PC-3 (cell line): ENCODE measurements at regions not wholly inside any gene's neighbourhood (a gene's known extent, or its start where the extent isn't known, plus 50 kb on each side); places are given as distances from the start of the nearest gene placed in this dataset.
A peak's percentile ranks its signal among the peaks of the same experiment; 100 is the strongest.

ENCODE experiments used
- ATAC-seq: fragments of 200-7000 bp; cut with Tn5 transposase; 2 replicates; pipeline ENCODE4 v1.9.1; 2020; ENCODE audit warnings: mild to moderate bottlenecking, moderate library complexity
- BruUV-seq: library from RNA; stranded (reverse); fragments of 400-500 nt; replicated peaks from 2 replicates; lab custom pipeline; 2021; lab: Mats Ljungman, UMichigan
- CTCF ChIA-PET: fragments of 300-600 bp; sonication (Branson Sonifier 250); formaldehyde crosslinking; loops from one replicate; lab custom pipeline; 2022; ENCODE audit warnings: antibody characterized with exemption; lab: Charles Lee
- POLR2A ChIA-PET: fragments of 300-600 bp; sonication (Branson Sonifier 250); formaldehyde crosslinking; loops from one replicate; lab custom pipeline; 2022; ENCODE audit warnings: antibody characterized with exemption; ENCODE audit not compliant: unreplicated experiment; lab: Charles Lee
- DNase-seq: peaks from one replicate; pipeline ENCODE4 v3.0.0-alpha.2; 2015
- H2AFZ ChIP-seq: fragments of 300-600 bp; sonication (generic); 2 replicates; pipeline ENCODE4 v1.6.0; 2016; ENCODE audit warnings: antibody characterized with exemption, low read length
- H3F3A ChIP-seq: fragments of 300-600 bp; sonication (generic); one replicate; pipeline ENCODE4 v1.6.0; 2017; ENCODE audit warnings: antibody characterized with exemption, low read length, control low read depth, mild to moderate bottlenecking; ENCODE audit not compliant: unreplicated experiment
- H3K27ac ChIP-seq: fragments of 300-600 bp; sonication (generic); 2 replicates; pipeline ENCODE4 v1.5.1; 2016; ENCODE audit warnings: mild to moderate bottlenecking, low read length
- H3K27me3 ChIP-seq: fragments of 300-600 bp; sonication (generic); 2 replicates; pipeline ENCODE4 v1.6.1; 2016; ENCODE audit warnings: low read length, mixed read lengths
- H3K36me3 ChIP-seq: fragments of 300-600 bp; sonication (generic); 2 replicates; pipeline ENCODE4 v1.6.1; 2016; ENCODE audit warnings: low read depth, mixed run types, low read length, mixed read lengths
- H3K4me1 ChIP-seq: fragments of 300-600 bp; sonication (generic); 2 replicates; pipeline ENCODE4 v1.5.1; 2016; ENCODE audit warnings: low read length; ENCODE audit not compliant: insufficient read depth
- H3K4me2 ChIP-seq: fragments of 300-600 bp; sonication (generic); 2 replicates; pipeline ENCODE4 v1.6.0; 2016; ENCODE audit warnings: low read length
- H3K4me3 ChIP-seq: fragments of 300-600 bp; sonication (generic); 2 replicates; pipeline ENCODE4 v1.5.1; 2016; ENCODE audit warnings: mild to moderate bottlenecking, low read length, mixed read lengths
- H3K79me2 ChIP-seq: fragments of 300-600 bp; sonication (generic); 2 replicates; pipeline ENCODE4 v1.6.1; 2017; ENCODE audit warnings: low read length, mixed read lengths
- H3K9ac ChIP-seq: fragments of 300-600 bp; sonication (generic); 2 replicates; pipeline ENCODE4 v1.6.0; 2016; ENCODE audit warnings: mild to moderate bottlenecking, low read length
- H3K9me2 ChIP-seq: fragments of 300-600 bp; sonication (generic); replicated peaks from 2 replicates; pipeline ENCODE4 v1.6.1; 2016; ENCODE audit warnings: mixed run types, low read length, mixed read lengths
- H3K9me3 ChIP-seq: fragments of 300-600 bp; sonication (generic); 2 replicates; pipeline ENCODE4 v1.6.1; 2016; ENCODE audit warnings: low read length, mixed read lengths
- H4K20me1 ChIP-seq: fragments of 300-600 bp; sonication (generic); 2 replicates; pipeline ENCODE4 v1.6.1; 2016; ENCODE audit warnings: low read length, mixed read lengths
- EZH2 ChIP-seq: fragments of 300-600 bp; sonication (generic); IDR thresholded peaks from one replicate; pipeline ENCODE4 v1.6.1; 2017; ENCODE audit warnings: antibody characterized with exemption, mild to moderate bottlenecking, low read length; ENCODE audit not compliant: unreplicated experiment
- EZH2phosphoT487 ChIP-seq: fragments of 300-600 bp; sonication (generic); IDR thresholded peaks from 2 replicates; pipeline ENCODE4 v1.6.1; 2018; ENCODE audit warnings: mild to moderate bottlenecking, antibody characterized with exemption, low read length, borderline replicate concordance
- intact Hi-C: fragments of 100-400 bp; cut with micrococcal nuclease; formaldehyde crosslinking; loops from 2 replicates; pipeline ENCODE4 v1.9.0; 2023
- TF ChIP-seq, protein P1 (sequence below): fragments of 300-600 bp; sonication (generic); conservative IDR thresholded peaks from 2 replicates; pipeline ENCODE4 v1.5.1; 2017; ENCODE audit warnings: antibody characterized with exemption, low read depth, mild to moderate bottlenecking, low read length

DNA sequence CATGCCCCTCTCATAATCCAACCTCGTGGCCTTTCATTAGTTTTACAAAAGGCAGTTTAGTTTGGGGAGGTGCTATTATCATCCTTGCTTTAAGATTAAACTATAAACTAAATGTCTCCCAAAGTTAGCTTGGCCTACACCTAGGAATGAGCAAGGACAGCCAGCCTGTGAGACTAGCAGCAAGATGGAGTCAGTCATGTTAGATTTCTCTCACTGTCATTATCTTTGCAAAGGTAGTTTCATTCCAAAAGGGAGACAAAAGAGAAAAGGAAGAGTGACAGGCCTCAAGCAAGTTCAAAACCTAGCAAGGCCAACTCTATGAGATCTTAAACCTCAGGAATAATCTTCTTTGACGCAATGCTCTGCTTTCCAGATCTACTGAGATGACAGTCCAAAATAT is 232.2 kb downstream of the UBE3D start:
- H3K27ac ChIP-seq: no peak overlapping the region
- TF ChIP-seq EZH2phosphoT487: no peak
- TF ChIP-seq, protein P1, sequence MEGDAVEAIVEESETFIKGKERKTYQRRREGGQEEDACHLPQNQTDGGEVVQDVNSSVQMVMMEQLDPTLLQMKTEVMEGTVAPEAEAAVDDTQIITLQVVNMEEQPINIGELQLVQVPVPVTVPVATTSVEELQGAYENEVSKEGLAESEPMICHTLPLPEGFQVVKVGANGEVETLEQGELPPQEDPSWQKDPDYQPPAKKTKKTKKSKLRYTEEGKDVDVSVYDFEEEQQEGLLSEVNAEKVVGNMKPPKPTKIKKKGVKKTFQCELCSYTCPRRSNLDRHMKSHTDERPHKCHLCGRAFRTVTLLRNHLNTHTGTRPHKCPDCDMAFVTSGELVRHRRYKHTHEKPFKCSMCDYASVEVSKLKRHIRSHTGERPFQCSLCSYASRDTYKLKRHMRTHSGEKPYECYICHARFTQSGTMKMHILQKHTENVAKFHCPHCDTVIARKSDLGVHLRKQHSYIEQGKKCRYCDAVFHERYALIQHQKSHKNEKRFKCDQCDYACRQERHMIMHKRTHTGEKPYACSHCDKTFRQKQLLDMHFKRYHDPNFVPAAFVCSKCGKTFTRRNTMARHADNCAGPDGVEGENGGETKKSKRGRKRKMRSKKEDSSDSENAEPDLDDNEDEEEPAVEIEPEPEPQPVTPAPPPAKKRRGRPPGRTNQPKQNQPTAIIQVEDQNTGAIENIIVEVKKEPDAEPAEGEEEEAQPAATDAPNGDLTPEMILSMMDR: no peak
- TF ChIP-seq EZH2: no peak
- ChIA-PET CTCF (no interaction called here), POLR2A (no interaction called here)
- H3K4me1 ChIP-seq: no peaks in the 10 kb centered on the region
- H3K4me3 ChIP-seq: no peak overlapping the region
- H3K9me3 ChIP-seq: no peaks in the 10 kb centered on the region
- BruUV-seq: no TSS peak
- no peaks in the 10 kb centered on the region for H3K9me2 ChIP-seq
- no peak for DNase-seq
- H2AFZ ChIP-seq: no peak overlapping the region
- no peak for ATAC-seq
- H3K4me2 ChIP-seq: no peak overlapping the region
- no peaks in the 10 kb centered on the region for H3F3A ChIP-seq
- intact Hi-C loops: no loop called here
- no peaks in the 10 kb centered on the region for H3K79me2 ChIP-seq
- H3K36me3 ChIP-seq: no peaks in the 10 kb centered on the region
- H3K27me3 ChIP-seq: no peaks in the 10 kb centered on the region
- H3K9ac ChIP-seq: no peak overlapping the region
- no peaks in the 10 kb centered on the region for H4K20me1 ChIP-seq

DNA sequence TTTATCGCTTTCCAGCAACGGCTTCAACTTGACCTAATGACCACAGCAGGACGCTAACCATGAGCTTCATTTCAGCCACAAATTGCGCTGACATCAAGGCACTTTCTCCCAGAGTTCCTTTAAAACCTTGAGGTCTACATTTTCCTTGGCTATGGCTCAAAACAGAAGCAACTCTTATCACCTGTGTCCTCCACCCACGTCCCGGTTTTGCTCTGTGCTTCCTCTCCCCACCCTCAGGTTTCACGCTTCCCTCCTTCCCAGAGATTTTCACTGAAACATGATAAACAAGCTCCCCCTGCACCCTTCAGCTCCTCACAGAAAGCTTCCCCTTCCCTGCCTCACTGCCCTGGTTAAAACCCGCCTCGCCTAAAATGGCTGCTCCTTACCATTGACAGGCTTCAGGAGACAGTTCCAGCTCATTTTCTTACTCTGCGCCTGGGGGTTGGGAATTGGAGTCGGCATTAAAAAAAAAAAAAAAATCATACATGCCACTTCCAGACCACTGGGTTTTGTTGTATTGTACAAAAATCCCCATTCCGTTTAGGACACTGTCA is 229.5 kb downstream of the UBE3D start:
- Histone ChIP-seq H3K27me3 (no peaks in the 10 kb centered on the region), H4K20me1 (no peaks in the 10 kb centered on the region), H3K9me3 (no peaks in the 10 kb centered on the region), H3K4me2 (no peak overlapping the region), H2AFZ (no peak overlapping the region), H3K27ac (no peak overlapping the region), H3K79me2 (no peaks in the 10 kb centered on the region), H3F3A (no peaks in the 10 kb centered on the region), H3K9me2 (no peaks in the 10 kb centered on the region), H3K36me3 (no peaks in the 10 kb centered on the region), H3K4me3 (no peak overlapping the region), H3K4me1 (no peaks in the 10 kb centered on the region), H3K9ac (no peak overlapping the region)
- ChIA-PET POLR2A (no interaction called here), CTCF (no interaction called here)
- intact Hi-C loops: no loop called here
- no TSS peak for BruUV-seq
- TF ChIP-seq EZH2phosphoT487 (no peak), EZH2 (no peak)
- TF ChIP-seq, protein P1: no peak
- DNase-seq (no peak), ATAC-seq (no peak)

DNA sequence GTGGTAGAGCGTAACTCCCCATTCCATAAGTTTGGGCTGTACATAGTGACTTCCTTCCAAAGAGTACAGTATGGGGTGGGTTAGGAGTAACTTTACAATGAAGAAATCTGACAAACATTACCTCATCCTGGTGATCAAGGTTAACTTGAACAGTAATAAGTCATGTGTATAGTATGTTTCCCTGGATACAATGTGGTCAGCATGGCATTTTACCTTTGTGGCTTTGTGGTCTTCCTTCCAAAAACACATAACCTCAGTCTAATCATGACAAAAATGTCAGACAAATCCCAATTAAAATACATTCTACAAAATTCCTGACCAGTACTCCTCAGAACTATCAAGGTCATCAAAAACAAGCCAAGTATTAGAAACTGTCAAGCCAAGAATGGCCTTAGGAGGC is 225.1 kb downstream of the UBE3D start:
- no peaks in the 10 kb centered on the region for H4K20me1 ChIP-seq
- H3K4me1 ChIP-seq: no peaks in the 10 kb centered on the region
- no peak overlapping the region for H3K9ac ChIP-seq
- no peaks in the 10 kb centered on the region for H3K9me3 ChIP-seq
- ChIA-PET POLR2A (no interaction called here), CTCF (no interaction called here)
- BruUV-seq: no TSS peak
- H3K4me2 ChIP-seq: no peak overlapping the region
- no peaks in the 10 kb centered on the region for H3K36me3 ChIP-seq
- no peaks in the 10 kb centered on the region for H3K9me2 ChIP-seq
- DNase-seq (peak; percentile 2), ATAC-seq (no peak)
- H3K4me3 ChIP-seq: no peak overlapping the region
- H3K27ac ChIP-seq: no peak overlapping the region
- no peaks in the 10 kb centered on the region for H3K79me2 ChIP-seq
- no peaks in the 10 kb centered on the region for H3K27me3 ChIP-seq
- intact Hi-C loops: no loop called here
- H3F3A ChIP-seq: no peaks in the 10 kb centered on the region
- no peak overlapping the region for H2AFZ ChIP-seq
- TF ChIP-seq EZH2 (no peak), EZH2phosphoT487 (no peak)
- TF ChIP-seq, protein P1: no peak
